ENCODE measurements at regions not wholly inside any gene's neighbourhood (a gene's known extent, or its start where the extent isn't known, plus 50 kb on each side); places are given as distances from the start of the nearest gene placed in this dataset.
A peak's percentile ranks its signal among the peaks of the same experiment; 100 is the strongest.

DNA sequence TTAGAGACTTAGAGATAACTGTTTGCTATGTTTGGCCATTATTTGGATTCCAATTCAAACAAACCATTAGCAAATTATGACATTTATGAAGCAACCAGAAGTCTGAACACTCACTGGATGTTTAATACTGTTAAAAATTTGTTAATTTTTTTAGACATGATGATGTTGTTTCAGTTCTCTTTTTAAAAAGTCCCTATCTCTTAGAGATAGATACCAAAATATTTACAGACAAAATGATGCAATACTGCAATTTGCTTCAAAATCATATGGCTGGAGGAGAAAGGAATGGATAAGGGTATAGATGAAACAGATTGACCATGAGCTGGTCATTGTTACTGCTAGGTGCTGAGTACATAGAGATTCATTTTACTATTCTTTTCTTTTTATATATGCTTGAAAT lies 534.6 kb downstream of the BCOR start:
- Histone ChIP-seq H3K27ac (ENCODE audit: low read depth, low read length) (no peak overlapping the region), H3K4me3 (ENCODE audit: low read length in 2 of 2) (no peak overlapping the region), H3K36me3 (ENCODE audit: insufficient read depth, low read length) (no peaks in the 10 kb centered on the region), H3K9me3 (ENCODE audit: control insufficient read depth in 1 of 2, low read length in 2 of 2) (no peaks in the 10 kb centered on the region), H3K4me1 (ENCODE audit: insufficient read depth, low read length) (no peaks in the 10 kb centered on the region), H3K27me3 (ENCODE audit: insufficient read depth, low read length) (no peaks in the 10 kb centered on the region)
- Mint-ChIP-seq H3K36me3 (no peaks in the 10 kb centered on the region), H3K4me1 (no peaks in the 10 kb centered on the region), H3K27ac (no peak overlapping the region), H3K9me3 (peaks cover 0 to 5% (median 0%) of the 10 kb centered on the region in 8 donors), H3K27me3 (no peaks in the 10 kb centered on the region), H3K4me3 (no peak overlapping the region)
- ChIA-PET POLR2A (ENCODE audit: partially characterized antibody) (no interaction called here), CTCF (ENCODE audit: partially characterized antibody) (no interaction called here)
- no peak for DNase-seq
- intact Hi-C loops (cut with micrococcal nuclease): no loop called here

DNA sequence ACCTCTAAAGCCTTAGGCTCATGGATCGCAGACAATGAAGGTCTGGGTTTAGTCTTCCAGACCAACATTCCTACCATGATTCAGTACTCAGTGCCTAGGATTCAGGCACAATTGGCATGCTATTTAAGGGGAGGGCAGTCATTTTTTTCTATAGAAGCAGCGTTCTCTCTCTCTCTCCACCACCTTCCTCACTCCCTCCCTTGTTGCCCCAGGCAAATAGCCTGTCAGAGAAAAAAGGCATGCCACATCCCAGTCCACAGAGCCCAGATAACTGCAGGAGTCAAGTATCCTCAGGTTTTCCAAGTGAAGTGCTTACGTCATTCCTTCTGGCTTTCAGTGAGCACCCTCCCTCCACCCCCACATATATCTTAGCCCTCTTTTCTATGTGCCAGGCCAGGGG lies 533.0 kb downstream of the BCOR start:
- H3K27me3 Mint-ChIP-seq: no peaks in the 10 kb centered on the region
- Histone ChIP-seq H3K9me3 (ENCODE audit: control insufficient read depth in 1 of 2, low read length in 2 of 2) (no peaks in the 10 kb centered on the region), H3K36me3 (ENCODE audit: insufficient read depth, low read length) (no peaks in the 10 kb centered on the region), H3K4me1 (ENCODE audit: insufficient read depth, low read length) (no peaks in the 10 kb centered on the region), H3K4me3 (ENCODE audit: low read length in 2 of 2) (no peak overlapping the region), H3K27me3 (ENCODE audit: insufficient read depth, low read length) (no peaks in the 10 kb centered on the region), H3K27ac (ENCODE audit: low read depth, low read length) (no peak overlapping the region)
- CTCF ChIA-PET (ENCODE audit: partially characterized antibody): no interaction called here
- intact Hi-C loops (cut with micrococcal nuclease): no loop called here
- POLR2A ChIA-PET (ENCODE audit: partially characterized antibody): no interaction called here
- H3K9me3 Mint-ChIP-seq: peaks cover 0 to 5% (median 0%) of the 10 kb centered on the region in 8 donors
- no peak overlapping the region for H3K27ac Mint-ChIP-seq
- H3K4me1 Mint-ChIP-seq: no peaks in the 10 kb centered on the region
- H3K36me3 Mint-ChIP-seq: no peaks in the 10 kb centered on the region
- DNase-seq: no peak
- H3K4me3 Mint-ChIP-seq: no peak overlapping the region

DNA sequence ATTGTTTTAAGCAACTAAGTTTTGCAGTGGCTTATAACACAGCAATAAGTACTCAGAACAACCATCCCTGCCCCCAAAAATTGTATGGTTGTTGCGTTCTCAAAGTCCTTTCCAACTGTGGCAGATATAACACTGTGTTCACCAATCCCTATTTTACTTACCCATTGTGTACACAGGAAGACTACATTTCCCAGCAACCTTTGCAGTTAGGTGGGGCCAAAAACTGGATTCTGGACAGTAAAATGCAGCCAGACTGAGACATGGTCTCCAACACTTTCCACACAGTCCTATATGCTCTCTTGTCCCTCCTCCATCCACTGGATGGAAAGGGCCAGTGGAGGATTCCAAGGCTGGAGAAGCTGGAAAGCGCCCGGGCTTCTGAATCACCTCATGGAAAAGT lies 523.6 kb downstream of the BCOR start:
- no peaks in the 10 kb centered on the region for H3K27me3 ChIP-seq (ENCODE audit: insufficient read depth, low read length)
- no peak overlapping the region for H3K27ac ChIP-seq (ENCODE audit: low read depth, low read length)
- intact Hi-C loops (cut with micrococcal nuclease): no loop called here
- H3K4me1 ChIP-seq (ENCODE audit: insufficient read depth, low read length): peaks cover 11% of the 10 kb centered on the region
- Mint-ChIP-seq H3K27me3 (peaks cover 0 to 2% of the 10 kb centered on the region in 2 donors), H3K4me1 (peaks cover 3 to 13% (median 5%) of the 10 kb centered on the region in 4 donors), H3K4me3 (no peak overlapping the region), H3K27ac (no peak overlapping the region), H3K36me3 (no peaks in the 10 kb centered on the region), H3K9me3 (no peaks in the 10 kb centered on the region)
- no peaks in the 10 kb centered on the region for H3K9me3 ChIP-seq (ENCODE audit: control insufficient read depth in 1 of 2, low read length in 2 of 2)
- no peak overlapping the region for H3K4me3 ChIP-seq (ENCODE audit: low read length in 2 of 2)
- ChIA-PET POLR2A (ENCODE audit: partially characterized antibody) (no interaction called here), CTCF (ENCODE audit: partially characterized antibody) (no interaction called here)
- no peaks in the 10 kb centered on the region for H3K36me3 ChIP-seq (ENCODE audit: insufficient read depth, low read length)
- DNase-seq: no peak

DNA sequence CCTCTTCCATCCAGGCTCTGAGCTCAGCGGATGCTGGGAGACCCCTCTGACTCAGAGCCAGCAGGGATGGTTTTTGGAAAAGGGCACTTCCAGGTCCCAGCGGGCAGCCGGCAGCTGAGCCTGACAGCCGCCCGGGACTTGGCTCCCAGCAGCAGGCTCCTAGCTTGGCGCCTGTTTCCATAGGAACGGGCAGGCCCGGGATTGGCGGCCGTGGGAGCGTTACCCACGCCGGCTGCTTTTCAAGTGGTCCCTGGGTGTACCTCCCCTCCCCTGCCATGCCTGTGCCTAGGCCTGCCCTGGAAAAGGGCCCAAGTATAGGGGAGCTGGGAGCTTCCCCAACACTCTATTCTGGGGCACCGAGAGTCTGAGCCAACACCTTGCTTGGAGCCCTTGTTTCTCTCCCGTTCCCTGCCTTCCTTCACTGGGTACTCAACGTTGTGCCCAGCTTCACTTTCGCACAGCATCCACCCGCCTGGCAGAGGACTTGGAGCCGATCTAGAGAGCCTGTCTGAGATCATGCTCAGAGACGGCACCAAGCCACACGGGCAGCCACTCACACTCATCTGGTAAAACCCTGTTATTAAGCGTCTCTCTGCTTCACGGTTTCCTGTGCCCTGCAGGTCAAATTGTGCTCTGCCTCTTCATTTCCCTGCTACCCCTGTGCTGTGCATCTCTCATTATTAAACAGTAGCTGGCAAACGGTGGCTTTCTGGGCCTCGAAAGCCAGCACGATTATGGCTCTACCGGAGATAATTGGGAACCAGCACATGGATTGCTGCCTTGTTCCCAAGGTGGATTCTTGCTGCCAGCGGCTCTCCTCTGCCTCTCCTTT lies 521.5 kb downstream of the BCOR start:
- peaks cover 11% of the 10 kb centered on the region for H3K4me1 ChIP-seq (ENCODE audit: insufficient read depth, low read length)
- CTCF ChIA-PET (ENCODE audit: partially characterized antibody): no interaction called here
- Mint-ChIP-seq H3K27ac (no peak overlapping the region), H3K4me1 (peaks cover 3 to 15% (median 5%) of the 10 kb centered on the region in 4 donors), H3K4me3 (peak overlapping the region in 1 of 8 donors; percentile 41), H3K9me3 (no peaks in the 10 kb centered on the region), H3K27me3 (peaks cover 0 to 2% of the 10 kb centered on the region in 2 donors), H3K36me3 (no peaks in the 10 kb centered on the region)
- intact Hi-C loops (cut with micrococcal nuclease): no loop called here
- no peak overlapping the region for H3K27ac ChIP-seq (ENCODE audit: low read depth, low read length)
- H3K27me3 ChIP-seq (ENCODE audit: insufficient read depth, low read length): no peaks in the 10 kb centered on the region
- H3K4me3 ChIP-seq (ENCODE audit: low read length in 2 of 2): no peak overlapping the region
- POLR2A ChIA-PET (ENCODE audit: partially characterized antibody): no interaction called here
- DNase-seq: no peak
- H3K36me3 ChIP-seq (ENCODE audit: insufficient read depth, low read length): no peaks in the 10 kb centered on the region
- H3K9me3 ChIP-seq (ENCODE audit: control insufficient read depth in 1 of 2, low read length in 2 of 2): no peaks in the 10 kb centered on the region

DNA sequence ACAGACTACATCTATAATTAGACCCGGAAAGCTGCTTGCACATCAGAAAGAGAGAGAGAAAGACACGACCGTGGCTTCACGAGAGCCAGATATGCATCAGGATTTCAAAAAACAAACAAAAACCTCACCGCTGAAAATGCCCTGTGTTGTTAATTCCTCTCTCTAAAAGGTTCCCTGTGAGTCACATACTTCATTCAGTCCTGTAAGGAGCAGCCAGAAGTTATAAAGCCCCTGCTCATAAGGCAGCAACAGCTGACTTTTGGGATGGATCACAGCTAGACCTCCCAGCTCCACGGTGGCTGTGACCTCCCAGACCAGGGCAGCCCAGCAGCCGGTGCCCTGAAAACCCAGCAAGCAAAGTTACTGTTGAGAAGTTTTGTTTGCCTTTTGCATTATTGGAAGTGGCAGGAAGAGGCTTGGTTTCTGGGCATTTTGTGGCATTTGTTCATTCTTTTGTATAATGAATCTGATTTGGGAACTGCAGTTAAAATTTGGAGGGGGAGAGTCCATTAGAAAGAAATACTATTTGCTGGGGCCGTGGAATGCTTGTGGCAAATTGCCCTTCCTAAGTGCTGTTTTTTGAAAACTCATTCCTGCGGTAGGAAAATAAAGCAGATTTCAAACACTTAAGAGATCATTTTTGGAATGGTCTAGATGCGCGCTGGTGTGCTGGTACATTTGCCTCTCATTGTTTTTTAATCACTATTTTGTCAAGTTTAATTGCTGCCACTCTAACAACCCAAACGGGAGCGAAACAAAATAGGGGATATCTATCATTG lies 520.4 kb downstream of the BCOR start:
- H3K9me3 Mint-ChIP-seq: no peaks in the 10 kb centered on the region
- no peak overlapping the region for H3K4me3 ChIP-seq (ENCODE audit: low read length in 2 of 2)
- intact Hi-C loops (cut with micrococcal nuclease): no loop called here
- POLR2A ChIA-PET (ENCODE audit: partially characterized antibody): no interaction called here
- peaks cover 11% of the 10 kb centered on the region for H3K4me1 ChIP-seq (ENCODE audit: insufficient read depth, low read length)
- H3K27ac ChIP-seq (ENCODE audit: low read depth, low read length): no peak overlapping the region
- H3K4me1 Mint-ChIP-seq: peaks cover 3 to 15% (median 5%) of the 10 kb centered on the region in 4 donors
- no peak for DNase-seq
- H3K36me3 ChIP-seq (ENCODE audit: insufficient read depth, low read length): no peaks in the 10 kb centered on the region
- peak overlapping the region in 1 of 8 donors; percentile 10 for H3K4me3 Mint-ChIP-seq
- H3K36me3 Mint-ChIP-seq: no peaks in the 10 kb centered on the region
- H3K27me3 ChIP-seq (ENCODE audit: insufficient read depth, low read length): no peaks in the 10 kb centered on the region
- CTCF ChIA-PET (ENCODE audit: partially characterized antibody): no interaction called here
- peak overlapping the region in 1 of 7 donors; percentile 50 for H3K27ac Mint-ChIP-seq
- no peaks in the 10 kb centered on the region for H3K9me3 ChIP-seq (ENCODE audit: control insufficient read depth in 1 of 2, low read length in 2 of 2)
- peaks cover 0 to 2% of the 10 kb centered on the region in 2 donors for H3K27me3 Mint-ChIP-seq

DNA sequence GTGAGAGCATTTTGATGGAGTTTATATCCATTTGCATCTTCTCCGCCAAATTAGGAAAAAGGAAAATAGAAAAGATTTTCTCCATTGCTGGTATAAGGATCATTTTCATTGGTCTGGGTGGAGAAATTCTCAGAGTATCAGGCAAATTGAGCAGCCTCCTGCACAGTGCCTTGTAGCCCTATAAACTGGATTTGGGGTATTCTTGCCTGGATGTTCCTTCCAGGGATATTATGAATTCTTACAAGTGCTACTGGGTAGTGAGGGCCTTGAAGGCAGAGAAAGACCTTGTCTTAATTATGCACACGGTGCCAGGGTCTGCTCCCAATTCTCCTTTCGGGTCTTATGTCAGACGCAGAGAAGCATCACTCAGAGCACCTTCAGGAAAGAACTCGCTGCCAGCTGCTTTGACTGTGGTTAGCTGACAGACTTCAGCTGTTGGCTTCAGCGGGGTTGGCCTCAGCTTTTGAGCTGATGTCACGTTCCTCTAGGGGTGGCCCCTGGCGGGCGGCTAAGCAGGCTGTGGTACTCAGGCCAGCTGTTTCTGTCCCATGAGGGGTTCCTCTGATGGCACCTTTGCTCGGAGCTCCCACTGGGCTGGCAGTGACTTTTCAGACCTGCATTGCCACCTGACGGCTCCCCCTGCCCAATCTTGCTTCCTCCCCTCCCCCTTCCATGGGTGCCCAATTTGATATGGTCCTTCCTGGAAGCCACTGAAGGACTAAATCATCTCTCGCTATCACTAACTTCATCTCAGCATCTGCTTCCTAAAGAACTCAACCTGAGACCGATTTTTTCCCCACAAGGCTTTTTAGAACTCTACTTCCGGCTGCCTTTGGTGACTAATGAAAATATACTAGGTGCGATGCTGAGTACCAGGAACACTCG lies 519.5 kb downstream of the BCOR start:
- Histone ChIP-seq H3K36me3 (ENCODE audit: insufficient read depth, low read length) (no peaks in the 10 kb centered on the region), H3K4me3 (ENCODE audit: low read length in 2 of 2) (no peak overlapping the region), H3K4me1 (ENCODE audit: insufficient read depth, low read length) (peaks cover 11% of the 10 kb centered on the region), H3K9me3 (ENCODE audit: control insufficient read depth in 1 of 2, low read length in 2 of 2) (no peaks in the 10 kb centered on the region), H3K27ac (ENCODE audit: low read depth, low read length) (no peak overlapping the region), H3K27me3 (ENCODE audit: insufficient read depth, low read length) (no peaks in the 10 kb centered on the region)
- Mint-ChIP-seq H3K9me3 (no peaks in the 10 kb centered on the region), H3K27ac (peak overlapping the region in 6 of 7 donors; percentile 36 to 89 (median 64)), H3K4me1 (peaks cover 3 to 15% (median 5%) of the 10 kb centered on the region in 4 donors), H3K36me3 (no peaks in the 10 kb centered on the region), H3K27me3 (peaks cover 0 to 2% of the 10 kb centered on the region in 2 donors), H3K4me3 (peak overlapping the region; percentile 61 to 91 (median 82))
- DNase-seq: peak; percentile 9 to 42 (median 11)
- CTCF ChIA-PET (ENCODE audit: partially characterized antibody): no interaction called here
- intact Hi-C loops (cut with micrococcal nuclease): no loop called here
- POLR2A ChIA-PET (ENCODE audit: partially characterized antibody): no interaction called here

DNA sequence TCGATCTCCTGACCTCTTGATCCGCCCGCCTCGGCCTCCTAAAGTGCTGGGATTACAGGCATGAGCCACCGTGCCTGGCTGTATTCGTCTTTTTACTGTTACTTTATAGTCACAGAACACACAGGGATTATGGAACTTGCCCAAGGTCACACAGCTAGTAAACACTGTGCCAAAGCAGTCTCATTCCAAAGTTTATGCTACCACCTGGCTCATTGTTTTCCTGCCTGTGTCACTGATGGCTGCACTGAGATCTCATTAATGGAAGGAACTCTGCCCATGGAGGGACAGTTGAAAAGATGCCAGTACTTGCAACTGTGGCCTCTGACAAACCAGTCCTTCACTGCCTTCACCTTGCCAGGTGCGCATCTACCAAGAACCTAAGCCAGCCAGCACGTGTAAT lies 517.7 kb downstream of the BCOR start:
- DNase-seq: no peak
- H3K4me3 Mint-ChIP-seq: no peak overlapping the region
- H3K4me1 Mint-ChIP-seq: peaks cover 3 to 15% (median 5%) of the 10 kb centered on the region in 4 donors
- peaks cover 11% of the 10 kb centered on the region for H3K4me1 ChIP-seq (ENCODE audit: insufficient read depth, low read length)
- ChIA-PET POLR2A (ENCODE audit: partially characterized antibody) (interaction anchor here (0.6 kb wide), 1 partner anchor 315 kb away, joined by 3 read pairs; no protein-coding TSS in a partner anchor), CTCF (ENCODE audit: partially characterized antibody) (no interaction called here)
- no peak overlapping the region for H3K27ac ChIP-seq (ENCODE audit: low read depth, low read length)
- H3K4me3 ChIP-seq (ENCODE audit: low read length in 2 of 2): no peak overlapping the region
- no peaks in the 10 kb centered on the region for H3K36me3 ChIP-seq (ENCODE audit: insufficient read depth, low read length)
- H3K9me3 ChIP-seq (ENCODE audit: control insufficient read depth in 1 of 2, low read length in 2 of 2): no peaks in the 10 kb centered on the region
- no peak overlapping the region for H3K27ac Mint-ChIP-seq
- H3K27me3 ChIP-seq (ENCODE audit: insufficient read depth, low read length): no peaks in the 10 kb centered on the region
- no peaks in the 10 kb centered on the region for H3K36me3 Mint-ChIP-seq
- intact Hi-C loops (cut with micrococcal nuclease): no loop called here
- H3K27me3 Mint-ChIP-seq: peaks cover 0 to 2% of the 10 kb centered on the region in 2 donors
- no peaks in the 10 kb centered on the region for H3K9me3 Mint-ChIP-seq

Data from CD4-positive, alpha-beta memory T cell (primary cell).